Esophagus muscularis mucosa (tissue), 4 donors: ENCODE measurements at regions not wholly inside any gene's neighbourhood (a gene's known extent, or its start where the extent isn't known, plus 50 kb on each side); places are given as distances from the start of the nearest gene placed in this dataset.

Experiments used
- CTCF ChIP-seq, 3 experiments: fragments of 200-600 bp in 2 of 3; fragments of 450-650 bp in 1 of 3; sonication (generic) in 2 of 3; IDR thresholded peaks; one replicate each; pipeline ENCODE4 v1.5.1; 2017 to 2019; ENCODE audit warnings: antibody characterized with exemption in 3 of 3, mild to moderate bottlenecking in 2 of 3, moderate library complexity in 1 of 3
- EP300 ChIP-seq: sonication (generic); formaldehyde crosslinking; IDR thresholded peaks from one replicate; pipeline ENCODE4 v1.6.1; 2017; ENCODE audit warnings: antibody characterized with exemption
- POLR2A ChIP-seq: fragments of 450-650 bp; IDR thresholded peaks from one replicate; pipeline ENCODE4 v1.6.1; 2017; ENCODE audit warnings: antibody characterized with exemption, moderate library complexity, mild to moderate bottlenecking, low read depth
- POLR2AphosphoS5 ChIP-seq, 2 donors: sonication (generic); formaldehyde crosslinking; IDR thresholded peaks; one replicate each; pipeline ENCODE4 v1.6.1; 2017; ENCODE audit warnings: antibody characterized with exemption in 2 of 2

GRCh38 chr5:93008502-93009207 lies 572.4 kb downstream of the NR2F1-AS1 start:
- TF ChIP-seq CTCF (IDR thresholded peaks at IDR 0.05) (no peak), POLR2A (no peak), POLR2AphosphoS5 (IDR thresholded peaks at IDR 0.05) (no peak), EP300 (no peak)
